ACHN (cell line): ENCODE measurements at regions not wholly inside any gene's neighbourhood (a gene's known extent, or its start where the extent isn't known, plus 50 kb on each side); places are given as distances from the start of the nearest gene placed in this dataset.
"Not testable (repeated sequence)": the region's sequence is repeated elsewhere in the genome, so short reads cannot be mapped to it uniquely, and the experiment has no call there.

Experiments
- DNase-seq: peaks from one replicate; pipeline ENCODE4 v3.0.0-alpha.2; 2015
- in situ Hi-C: cut with HindIII; loops from 2 replicates; pipeline ENCODE4 v1.10.0; 2017; ENCODE audit warnings: low sequenced_read_pairs, low pct_ligation_motif_present, low pct_unique_long_range_greater_than_20kb

- in situ Hi-C loops, result not testable (repeated sequence)
Measured at GRCh38 chr15:20259559-20260190, 281.9 kb downstream of the GOLGA6L6 start.

GRCh38 chr15:20256394-20256793 is 285.2 kb downstream of the GOLGA6L6 start:
- in situ Hi-C loops, DNase-seq: not testable (repeated sequence)

More at GRCh38 chr15:20259559-20260190, 281.9 kb downstream of the GOLGA6L6 start:
- DNase-seq, result not testable (repeated sequence)

- DNase-seq, in situ Hi-C loops: not testable (repeated sequence)
Measured at GRCh38 chr15:20255641-20256040, 286.0 kb downstream of the GOLGA6L6 start.

GRCh38 chr15:20253047-20253615 is 288.5 kb downstream of the GOLGA6L6 start:
- DNase-seq, in situ Hi-C loops: not testable (repeated sequence)

GRCh38 chr15:20252040-20252439 is 289.6 kb downstream of the GOLGA6L6 start:
- DNase-seq, in situ Hi-C loops: not testable (repeated sequence)

- in situ Hi-C loops, DNase-seq: not testable (repeated sequence)
Measured at GRCh38 chr15:20251214-20252005, 290.2 kb downstream of the GOLGA6L6 start.

- DNase-seq, in situ Hi-C loops: not testable (repeated sequence)
Measured at GRCh38 chr15:20250206-20250605, 291.4 kb downstream of the GOLGA6L6 start.

GRCh38 chr15:20249677-20249970 is 292.0 kb downstream of the GOLGA6L6 start:
- in situ Hi-C loops, DNase-seq: not testable (repeated sequence)

- in situ Hi-C loops, DNase-seq: not testable (repeated sequence)
Measured at GRCh38 chr15:20248434-20248833, 293.2 kb downstream of the GOLGA6L6 start.

- in situ Hi-C loops, DNase-seq: not testable (repeated sequence)
Measured at GRCh38 chr15:20247137-20247536, 294.5 kb downstream of the GOLGA6L6 start.

GRCh38 chr15:20246624-20247023 is 295.0 kb downstream of the GOLGA6L6 start:
- DNase-seq, in situ Hi-C loops: not testable (repeated sequence)

- in situ Hi-C loops, DNase-seq: not testable (repeated sequence)
Measured at GRCh38 chr15:20245856-20246255, 295.7 kb downstream of the GOLGA6L6 start.

GRCh38 chr15:20244792-20245191 is 296.8 kb downstream of the GOLGA6L6 start:
- in situ Hi-C loops, result not testable (repeated sequence)

GRCh38 chr15:20243486-20244240 is 297.9 kb downstream of the GOLGA6L6 start:
- in situ Hi-C loops, DNase-seq: not testable (repeated sequence)

More at GRCh38 chr15:20244792-20245191, 296.8 kb downstream of the GOLGA6L6 start:
- not testable (repeated sequence) for DNase-seq

GRCh38 chr15:20240366-20240917 is 301.2 kb downstream of the GOLGA6L6 start:
- in situ Hi-C loops, DNase-seq: not testable (repeated sequence)

- DNase-seq, in situ Hi-C loops: not testable (repeated sequence)
Measured at GRCh38 chr15:20239186-20239585, 302.4 kb downstream of the GOLGA6L6 start.

- in situ Hi-C loops, DNase-seq: not testable (repeated sequence)
Measured at GRCh38 chr15:20237256-20238020, 304.2 kb downstream of the GOLGA6L6 start.

- DNase-seq, in situ Hi-C loops: not testable (repeated sequence)
Measured at GRCh38 chr15:20235728-20236127, 305.9 kb downstream of the GOLGA6L6 start.
